ENCODE measurements at regions not wholly inside any gene's neighbourhood (a gene's known extent, or its start where the extent isn't known, plus 50 kb on each side); places are given as distances from the start of the nearest gene placed in this dataset.

DNA sequence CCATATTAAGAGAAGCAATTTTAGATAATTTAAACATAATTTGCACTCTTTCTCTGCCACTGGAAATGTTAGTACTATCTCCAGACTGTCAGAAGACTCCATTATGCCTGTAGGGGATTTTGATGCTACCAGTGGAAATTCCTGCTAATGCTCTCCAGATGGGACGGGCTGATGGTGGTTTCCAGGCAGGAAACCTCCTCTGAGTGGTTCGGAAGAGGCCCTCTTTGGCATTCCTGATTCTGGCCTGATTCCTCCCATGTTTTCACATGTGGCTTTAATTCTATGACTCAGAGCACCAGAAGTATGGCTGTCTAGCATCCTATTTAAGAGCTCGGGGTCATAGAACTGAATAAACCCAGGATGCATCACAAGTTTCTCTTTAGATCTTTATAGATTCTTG is 70.9 kb upstream of the ST6GAL2 start (continued):
- TF ChIP-seq, protein P1, sequence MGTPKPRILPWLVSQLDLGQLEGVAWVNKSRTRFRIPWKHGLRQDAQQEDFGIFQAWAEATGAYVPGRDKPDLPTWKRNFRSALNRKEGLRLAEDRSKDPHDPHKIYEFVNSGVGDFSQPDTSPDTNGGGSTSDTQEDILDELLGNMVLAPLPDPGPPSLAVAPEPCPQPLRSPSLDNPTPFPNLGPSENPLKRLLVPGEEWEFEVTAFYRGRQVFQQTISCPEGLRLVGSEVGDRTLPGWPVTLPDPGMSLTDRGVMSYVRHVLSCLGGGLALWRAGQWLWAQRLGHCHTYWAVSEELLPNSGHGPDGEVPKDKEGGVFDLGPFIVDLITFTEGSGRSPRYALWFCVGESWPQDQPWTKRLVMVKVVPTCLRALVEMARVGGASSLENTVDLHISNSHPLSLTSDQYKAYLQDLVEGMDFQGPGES (IDR thresholded peaks at IDR 0.05; ENCODE audit: low read depth, low read length) = no peak
- TF ChIP-seq, protein P2, sequence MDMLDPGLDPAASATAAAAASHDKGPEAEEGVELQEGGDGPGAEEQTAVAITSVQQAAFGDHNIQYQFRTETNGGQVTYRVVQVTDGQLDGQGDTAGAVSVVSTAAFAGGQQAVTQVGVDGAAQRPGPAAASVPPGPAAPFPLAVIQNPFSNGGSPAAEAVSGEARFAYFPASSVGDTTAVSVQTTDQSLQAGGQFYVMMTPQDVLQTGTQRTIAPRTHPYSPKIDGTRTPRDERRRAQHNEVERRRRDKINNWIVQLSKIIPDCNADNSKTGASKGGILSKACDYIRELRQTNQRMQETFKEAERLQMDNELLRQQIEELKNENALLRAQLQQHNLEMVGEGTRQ (IDR thresholded peaks at IDR 0.05; ENCODE audit: borderline replicate concordance, low read depth, low read length) = no peak
- TF ChIP-seq GATA2 (CRISPR knock-in tag; IDR thresholded peaks at IDR 0.05) (peak; percentile 80), YY1 (IDR thresholded peaks at IDR 0.05; ENCODE audit: low read depth) (peak; percentile 74), GABPA (IDR thresholded peaks at IDR 0.05; ENCODE audit: low read depth) (peak; percentile 39; the same call in 1 of the 2 replicates), RCOR1 (IDR thresholded peaks at IDR 0.05; ENCODE audit: low read length) (peak; percentile 97), FOSL2 (IDR thresholded peaks at IDR 0.05; ENCODE audit: borderline replicate concordance, low read depth) (peak; percentile 96), TAF1 (IDR thresholded peaks at IDR 0.05; ENCODE audit: borderline replicate concordance, low read depth, low read length) (peak; percentile 47; the same call in 1 of the 2 replicates), RXRA (IDR thresholded peaks at IDR 0.05; ENCODE audit: borderline replicate concordance, low read depth) (peak; percentile 95), RFX5 (IDR thresholded peaks at IDR 0.05; ENCODE audit: low read length) (peak; percentile 86; the same call in 1 of the 2 replicates), MEF2A (IDR thresholded peaks at IDR 0.05; ENCODE audit: borderline replicate concordance, low read depth) (peak; percentile 75; the same call in 1 of the 2 replicates), MXI1 (IDR thresholded peaks at IDR 0.05; ENCODE audit: low read depth, low read length) (no peak), SMC3 (IDR thresholded peaks at IDR 0.05; ENCODE audit: low read depth, low read length) (no peak), NFIC (IDR thresholded peaks at IDR 0.05; ENCODE audit: borderline replicate concordance) (peak; percentile 93), FOXM1 (IDR thresholded peaks at IDR 0.05; ENCODE audit: low read depth) (peak; percentile 86; the same call in 1 of the 2 replicates), SIN3A (IDR thresholded peaks at IDR 0.05; ENCODE audit: borderline replicate concordance, low read depth, low read length) (peak; percentile 88; the same call in 1 of the 2 replicates), NRF1 (IDR thresholded peaks at IDR 0.05; ENCODE audit: low read depth, low read length) (no peak), EP300 (IDR thresholded peaks at IDR 0.05; ENCODE audit: borderline replicate concordance in 1 of 2, low read depth in 1 of 2, low read length in 1 of 2) (peak; percentile 96 to 98), TCF12 (IDR thresholded peaks at IDR 0.05) (peak; percentile 100), EZH2phosphoT487 (IDR thresholded peaks at IDR 0.05; ENCODE audit: borderline replicate concordance, low read depth) (no peak), JUND (IDR thresholded peaks at IDR 0.05) (peak; percentile 95)
- TF ChIP-seq, protein P3, sequence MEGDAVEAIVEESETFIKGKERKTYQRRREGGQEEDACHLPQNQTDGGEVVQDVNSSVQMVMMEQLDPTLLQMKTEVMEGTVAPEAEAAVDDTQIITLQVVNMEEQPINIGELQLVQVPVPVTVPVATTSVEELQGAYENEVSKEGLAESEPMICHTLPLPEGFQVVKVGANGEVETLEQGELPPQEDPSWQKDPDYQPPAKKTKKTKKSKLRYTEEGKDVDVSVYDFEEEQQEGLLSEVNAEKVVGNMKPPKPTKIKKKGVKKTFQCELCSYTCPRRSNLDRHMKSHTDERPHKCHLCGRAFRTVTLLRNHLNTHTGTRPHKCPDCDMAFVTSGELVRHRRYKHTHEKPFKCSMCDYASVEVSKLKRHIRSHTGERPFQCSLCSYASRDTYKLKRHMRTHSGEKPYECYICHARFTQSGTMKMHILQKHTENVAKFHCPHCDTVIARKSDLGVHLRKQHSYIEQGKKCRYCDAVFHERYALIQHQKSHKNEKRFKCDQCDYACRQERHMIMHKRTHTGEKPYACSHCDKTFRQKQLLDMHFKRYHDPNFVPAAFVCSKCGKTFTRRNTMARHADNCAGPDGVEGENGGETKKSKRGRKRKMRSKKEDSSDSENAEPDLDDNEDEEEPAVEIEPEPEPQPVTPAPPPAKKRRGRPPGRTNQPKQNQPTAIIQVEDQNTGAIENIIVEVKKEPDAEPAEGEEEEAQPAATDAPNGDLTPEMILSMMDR (IDR thresholded peaks at IDR 0.05) = no peak
- TF ChIP-seq, protein P4, sequence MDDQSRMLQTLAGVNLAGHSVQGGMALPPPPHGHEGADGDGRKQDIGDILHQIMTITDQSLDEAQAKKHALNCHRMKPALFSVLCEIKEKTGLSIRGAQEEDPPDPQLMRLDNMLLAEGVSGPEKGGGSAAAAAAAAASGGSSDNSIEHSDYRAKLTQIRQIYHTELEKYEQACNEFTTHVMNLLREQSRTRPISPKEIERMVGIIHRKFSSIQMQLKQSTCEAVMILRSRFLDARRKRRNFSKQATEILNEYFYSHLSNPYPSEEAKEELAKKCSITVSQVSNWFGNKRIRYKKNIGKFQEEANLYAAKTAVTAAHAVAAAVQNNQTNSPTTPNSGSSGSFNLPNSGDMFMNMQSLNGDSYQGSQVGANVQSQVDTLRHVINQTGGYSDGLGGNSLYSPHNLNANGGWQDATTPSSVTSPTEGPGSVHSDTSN (IDR thresholded peaks at IDR 0.05) = peak; percentile 91
- TF ChIP-seq, protein P5, sequence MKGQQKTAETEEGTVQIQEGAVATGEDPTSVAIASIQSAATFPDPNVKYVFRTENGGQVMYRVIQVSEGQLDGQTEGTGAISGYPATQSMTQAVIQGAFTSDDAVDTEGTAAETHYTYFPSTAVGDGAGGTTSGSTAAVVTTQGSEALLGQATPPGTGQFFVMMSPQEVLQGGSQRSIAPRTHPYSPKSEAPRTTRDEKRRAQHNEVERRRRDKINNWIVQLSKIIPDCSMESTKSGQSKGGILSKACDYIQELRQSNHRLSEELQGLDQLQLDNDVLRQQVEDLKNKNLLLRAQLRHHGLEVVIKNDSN (IDR thresholded peaks at IDR 0.05; ENCODE audit: borderline replicate concordance, low read depth) = peak; percentile 45; the same call in 1 of the 2 replicates
- TF ChIP-seq, protein P6, sequence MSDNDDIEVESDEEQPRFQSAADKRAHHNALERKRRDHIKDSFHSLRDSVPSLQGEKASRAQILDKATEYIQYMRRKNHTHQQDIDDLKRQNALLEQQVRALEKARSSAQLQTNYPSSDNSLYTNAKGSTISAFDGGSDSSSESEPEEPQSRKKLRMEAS (IDR thresholded peaks at IDR 0.05; ENCODE audit: low read depth) = peak; percentile 77

Measured in SK-N-SH (cell line).